Cardiac septum (tissue), 1 donor: ENCODE measurements at regions not wholly inside any gene's neighbourhood (a gene's known extent, or its start where the extent isn't known, plus 50 kb on each side); places are given as distances from the start of the nearest gene placed in this dataset.

Experiments
- DNase-seq: peaks from one replicate; pipeline ENCODE4 v3.0.0-alpha.2; 2020; ENCODE audit warnings: low spot score
- intact Hi-C: fragments of 100-400 bp; cut with DNase I; formaldehyde crosslinking; loops from one replicate; pipeline ENCODE4 v1.14.0; 2022
- donor health status: DM: no; HTN: no; CAD: no.

DNA sequence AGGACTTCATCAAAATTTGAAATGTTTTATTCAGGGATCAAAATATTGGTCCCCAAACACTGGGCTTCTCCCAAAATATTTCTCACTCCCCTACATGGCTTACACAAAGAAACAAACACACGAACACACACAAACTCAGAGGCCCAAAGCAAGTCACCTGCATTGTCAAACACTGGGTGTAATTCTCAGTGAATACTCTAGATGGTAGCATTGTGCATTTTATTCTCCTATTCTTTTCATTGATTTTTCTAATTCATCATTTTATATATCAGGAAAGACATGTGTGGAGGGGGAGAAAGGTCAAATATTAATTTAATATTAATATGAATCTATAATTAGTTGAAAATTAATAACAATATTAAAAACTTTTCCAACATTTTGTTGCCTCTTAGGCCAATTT, 72.3 kb upstream of the TNMD start:
- intact Hi-C loops: loop anchor here (10.0 kb wide), 1 partner anchor 102 kb away; no protein-coding TSS in a partner anchor
- DNase-seq: no peak

DNA sequence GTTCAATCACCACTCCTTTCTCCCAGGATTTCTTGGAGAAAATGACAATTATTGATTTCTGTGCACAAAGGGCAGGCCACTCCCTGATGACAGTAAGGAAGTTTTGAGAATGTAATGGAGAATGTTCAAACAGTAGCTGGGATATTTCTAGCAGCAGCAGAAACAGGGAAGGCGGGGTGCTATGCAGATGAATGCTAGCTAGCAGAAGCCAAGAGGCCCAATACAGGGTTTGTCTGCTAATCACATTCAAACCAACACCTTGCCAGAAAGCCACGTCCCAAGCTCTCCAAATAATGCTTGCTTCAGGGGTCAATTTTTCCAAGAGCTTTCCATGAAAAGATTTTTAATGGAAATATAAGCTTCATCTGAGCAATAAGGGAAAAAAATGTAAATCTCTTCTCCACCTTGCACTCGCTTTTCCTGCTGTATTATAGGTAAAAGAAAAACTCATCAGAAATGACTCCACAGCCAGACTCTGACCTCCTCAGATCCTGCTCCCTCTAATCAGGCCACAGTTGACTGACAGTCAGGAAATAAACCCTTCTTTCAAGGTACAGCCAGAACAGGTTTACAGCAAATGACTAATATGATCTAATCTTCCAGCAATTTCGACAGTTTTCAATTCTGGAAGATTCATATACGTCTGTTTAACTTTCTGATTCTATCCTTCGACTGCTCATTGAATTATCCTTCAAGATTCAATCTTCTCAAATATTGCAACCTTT, 84.7 kb upstream of the PCDH19 start:
- intact Hi-C loops: no loop called here
- DNase-seq: no peak

DNA sequence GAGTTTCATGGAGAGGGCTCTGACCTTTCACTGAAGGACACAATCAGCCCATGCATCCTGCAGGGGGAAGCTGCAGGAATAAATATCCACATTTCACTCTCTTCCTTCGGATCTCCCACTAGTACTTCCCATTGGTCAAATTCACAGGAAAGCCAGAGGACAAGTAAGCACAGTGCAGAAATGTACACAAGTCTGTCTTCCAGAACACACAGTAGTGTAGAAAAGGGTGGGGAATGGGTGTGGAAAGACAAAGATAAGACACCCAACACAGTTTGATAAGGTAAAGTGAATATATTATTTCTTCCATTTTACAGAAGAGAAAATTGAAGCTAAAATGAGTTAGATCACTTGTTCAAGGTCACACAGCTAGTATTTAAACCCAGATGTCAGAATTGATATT, 81.1 kb upstream of the PCDH19 start:
- no peak for DNase-seq
- intact Hi-C loops: no loop called here

DNA sequence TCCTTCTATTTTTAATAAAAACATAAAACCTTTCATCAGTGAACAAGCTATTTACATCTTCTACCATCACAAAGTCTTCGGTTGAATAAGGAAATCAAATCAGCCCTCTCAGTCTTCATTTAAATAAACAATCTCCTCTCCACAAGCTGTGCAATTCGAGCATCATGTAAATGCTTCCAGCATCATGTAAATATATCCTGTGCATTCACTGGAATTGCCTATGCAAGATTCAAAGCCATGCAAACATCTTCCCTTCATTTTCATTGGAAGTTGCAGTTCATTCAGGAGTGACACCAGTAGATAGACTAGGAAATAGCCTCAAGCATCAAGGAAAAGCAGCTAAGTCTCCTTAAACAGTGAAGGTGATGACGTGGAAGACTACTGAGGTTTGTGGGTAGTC, 77.7 kb upstream of the PCDH19 start:
- no peak for DNase-seq
- intact Hi-C loops: no loop called here

DNA sequence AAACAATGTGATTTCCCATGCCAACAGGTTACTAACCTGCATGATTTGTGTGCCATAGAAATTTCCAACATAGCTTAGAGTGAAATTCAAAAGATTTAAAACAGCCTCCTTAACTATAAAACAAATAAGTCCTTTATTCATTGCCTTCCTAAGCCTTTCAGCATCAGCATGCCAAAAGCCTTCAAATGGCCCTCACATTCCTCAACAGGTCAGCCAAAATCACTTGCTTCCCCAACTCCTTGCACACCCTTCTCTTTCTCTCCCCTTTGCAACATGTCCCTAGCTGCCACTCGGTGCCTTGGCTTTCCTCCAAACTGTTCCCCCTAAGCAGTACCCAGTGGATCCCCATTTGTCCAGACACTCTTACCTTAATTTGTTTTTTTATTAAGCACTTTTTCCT, 74.9 kb upstream of the PCDH19 start:
- intact Hi-C loops: no loop called here
- no peak for DNase-seq

DNA sequence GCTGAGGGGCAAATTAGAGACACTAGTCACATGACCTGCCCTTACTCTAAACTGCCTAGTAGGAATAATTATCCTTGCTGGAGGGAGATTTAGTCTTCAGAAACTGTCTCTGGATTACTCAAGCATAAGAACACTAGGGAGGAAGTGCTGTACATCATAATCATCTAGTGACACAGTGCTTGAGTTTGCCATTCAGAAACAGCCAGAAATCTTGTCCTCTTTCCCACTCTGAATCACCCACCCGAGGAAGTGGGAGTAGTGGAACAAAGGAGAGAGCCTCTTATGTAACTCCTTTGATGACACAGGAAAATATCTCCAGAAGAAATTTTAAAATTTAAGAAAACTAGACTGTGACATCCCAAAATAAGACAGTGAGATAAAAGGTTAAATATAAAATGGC, 69.3 kb upstream of the PCDH19 start:
- DNase-seq: no peak
- intact Hi-C loops: no loop called here

DNA sequence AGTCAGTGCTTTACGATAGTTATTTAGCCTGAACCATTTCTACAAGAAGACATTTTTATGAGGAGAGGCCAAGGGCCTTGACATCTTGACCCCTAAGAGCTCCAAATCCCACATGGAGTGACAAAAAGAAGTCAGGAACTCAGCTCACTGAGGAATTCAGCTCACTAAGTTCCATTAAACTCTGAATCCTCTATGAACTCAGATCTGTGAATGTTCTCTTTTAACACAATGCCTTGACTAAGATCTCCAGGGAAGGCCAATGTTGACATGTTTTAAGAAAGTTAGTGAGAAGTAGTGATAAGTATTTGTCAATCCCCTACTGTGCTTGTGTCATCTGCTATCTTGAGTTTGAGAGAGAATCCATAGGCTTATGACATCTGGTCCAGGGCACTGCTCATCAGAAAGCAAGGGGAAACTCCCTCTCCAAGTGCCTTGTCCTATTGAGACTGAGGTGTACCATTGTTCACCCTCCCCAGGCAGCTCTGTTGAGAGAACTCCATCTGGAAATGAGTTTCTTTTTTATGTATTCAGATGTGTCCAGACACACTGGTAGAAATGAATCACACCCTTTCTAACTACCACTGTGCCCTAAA, 68.7 kb upstream of the PCDH19 start:
- DNase-seq: no peak
- intact Hi-C loops: no loop called here

DNA sequence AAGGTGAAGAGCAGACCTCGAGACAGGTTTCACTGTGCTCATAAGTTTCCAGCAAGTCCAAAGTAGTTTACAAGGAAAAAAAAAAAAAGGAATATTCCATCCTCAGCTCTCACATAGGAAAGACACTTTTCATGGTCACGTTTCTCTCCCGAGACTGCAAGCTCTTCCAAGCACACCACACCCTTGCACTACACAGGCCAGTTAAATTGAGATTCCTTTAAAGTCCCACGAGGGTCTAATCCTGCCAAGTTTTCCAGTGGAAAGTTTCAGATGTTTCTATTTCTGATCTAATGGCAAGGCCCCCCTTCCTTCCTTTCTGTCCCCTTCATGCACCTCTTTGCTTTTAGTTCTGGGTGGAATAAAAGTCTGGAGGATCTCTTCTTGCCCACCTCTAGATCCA, 67.9 kb upstream of the PCDH19 start:
- intact Hi-C loops: no loop called here
- no peak for DNase-seq

DNA sequence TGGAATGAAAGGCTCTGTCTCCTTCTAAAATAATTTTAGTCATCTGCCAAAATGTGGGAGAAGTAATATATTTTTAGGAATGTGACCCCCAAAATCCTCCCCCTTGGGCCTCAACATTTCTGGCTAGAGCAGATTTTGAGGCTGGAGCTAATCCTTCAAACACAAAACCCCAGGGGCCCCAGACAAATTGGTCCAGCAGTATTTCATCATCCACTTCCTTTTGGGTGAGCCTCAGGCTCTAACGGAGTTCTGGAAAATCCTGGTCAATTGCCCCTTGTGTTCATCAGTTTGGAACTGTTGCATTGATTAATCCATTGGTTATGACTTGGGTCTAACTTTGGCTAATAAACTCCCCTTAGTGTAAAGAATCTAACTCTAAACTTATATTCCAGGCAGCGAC, 67.4 kb upstream of the PCDH19 start:
- intact Hi-C loops: no loop called here
- DNase-seq: no peak
